Lower leg skin (tissue), 4 donors: ENCODE measurements at regions not wholly inside any gene's neighbourhood (a gene's known extent, or its start where the extent isn't known, plus 50 kb on each side); places are given as distances from the start of the nearest gene placed in this dataset.
"Not testable (repeated sequence)": the region's sequence is repeated elsewhere in the genome, so short reads cannot be mapped to it uniquely, and the experiment has no call there.

ENCODE experiments used
- DNase-seq, 2 donors: peaks; one replicate each; pipeline ENCODE4 v3.0.0-alpha.2; 2019; ENCODE audit warnings: low spot score in 2 of 2
- H3K4me3 ChIP-seq: fragments of 200-600 bp; sonication (generic); 2 replicates; pipeline ENCODE4 v1.5.1; 2017; ENCODE audit warnings: mild to moderate bottlenecking, low read depth; ENCODE audit not compliant: poor library complexity, severe bottlenecking
- POLR2A ChIP-seq, 2 donors: fragments of 450-650 bp; IDR thresholded peaks; one replicate each; pipeline ENCODE4 v1.6.1; 2016 to 2017; ENCODE audit warnings: antibody characterized with exemption in 2 of 2, mild to moderate bottlenecking in 1 of 2, moderate library complexity in 1 of 2
- WGBS, 2 donors: methylation state at CpG; one replicate each; pipeline ENCODE4 v1.1.5; 2018; 5-methylcytosine and 5-hydroxymethylcytosine counted together
- intact Hi-C: fragments of 100-400 bp; cut with DNase I; formaldehyde crosslinking; loops from one replicate; pipeline ENCODE4 v1.15.0; 2023; ENCODE audit warnings: low total_unique reads
- TF ChIP-seq, protein P1 (sequence below), 3 donors: fragments of 450-650 bp; IDR thresholded peaks; one replicate each; pipeline ENCODE4 v1.5.1; 2016; ENCODE audit warnings: antibody characterized with exemption in 3 of 3, mild to moderate bottlenecking in 3 of 3, moderate library complexity in 2 of 3

DNA sequence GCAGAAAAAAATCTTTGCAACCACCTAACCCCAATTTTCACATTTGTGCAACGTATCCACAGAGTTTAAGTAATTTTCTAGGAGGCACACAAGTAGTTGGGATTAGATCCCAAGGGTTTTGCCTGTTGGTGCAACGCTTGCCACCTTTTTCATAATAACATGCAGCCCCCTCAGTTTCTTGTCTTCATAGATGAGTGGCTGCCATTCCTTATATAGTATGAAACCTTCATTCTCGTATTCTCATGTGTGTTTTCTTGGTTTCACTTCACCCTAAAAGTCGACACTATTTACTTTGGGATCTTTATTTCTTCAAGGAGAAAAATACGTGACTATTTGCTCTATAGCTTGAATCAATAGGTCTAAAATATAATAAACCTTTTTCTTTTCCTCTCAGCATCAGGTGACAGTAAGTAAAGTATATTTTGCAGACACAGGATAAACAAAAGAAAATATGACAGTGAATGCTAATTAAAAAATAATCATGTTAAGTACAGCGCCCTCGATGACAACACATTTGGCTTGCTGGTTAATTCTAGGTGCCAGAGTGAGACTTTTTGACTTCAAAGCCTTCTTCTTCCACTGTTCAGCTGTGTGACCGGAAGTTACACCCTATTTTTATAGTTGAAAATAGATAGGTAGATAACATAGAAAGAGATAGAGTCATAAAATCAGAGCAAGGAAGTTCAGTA, 342.8 kb upstream of the CCNG1 start:
- WGBS, 2 donors = 54 to 57% methylated on average over 8 of the region's 8 CpGs
- TF ChIP-seq, protein P1, sequence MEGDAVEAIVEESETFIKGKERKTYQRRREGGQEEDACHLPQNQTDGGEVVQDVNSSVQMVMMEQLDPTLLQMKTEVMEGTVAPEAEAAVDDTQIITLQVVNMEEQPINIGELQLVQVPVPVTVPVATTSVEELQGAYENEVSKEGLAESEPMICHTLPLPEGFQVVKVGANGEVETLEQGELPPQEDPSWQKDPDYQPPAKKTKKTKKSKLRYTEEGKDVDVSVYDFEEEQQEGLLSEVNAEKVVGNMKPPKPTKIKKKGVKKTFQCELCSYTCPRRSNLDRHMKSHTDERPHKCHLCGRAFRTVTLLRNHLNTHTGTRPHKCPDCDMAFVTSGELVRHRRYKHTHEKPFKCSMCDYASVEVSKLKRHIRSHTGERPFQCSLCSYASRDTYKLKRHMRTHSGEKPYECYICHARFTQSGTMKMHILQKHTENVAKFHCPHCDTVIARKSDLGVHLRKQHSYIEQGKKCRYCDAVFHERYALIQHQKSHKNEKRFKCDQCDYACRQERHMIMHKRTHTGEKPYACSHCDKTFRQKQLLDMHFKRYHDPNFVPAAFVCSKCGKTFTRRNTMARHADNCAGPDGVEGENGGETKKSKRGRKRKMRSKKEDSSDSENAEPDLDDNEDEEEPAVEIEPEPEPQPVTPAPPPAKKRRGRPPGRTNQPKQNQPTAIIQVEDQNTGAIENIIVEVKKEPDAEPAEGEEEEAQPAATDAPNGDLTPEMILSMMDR (IDR thresholded peaks at IDR 0.05) = no peak
- no peak for TF ChIP-seq POLR2A (IDR thresholded peaks at IDR 0.05)
- no peak for DNase-seq
- intact Hi-C loops = no loop called here
- no peak overlapping the region for H3K4me3 ChIP-seq

DNA sequence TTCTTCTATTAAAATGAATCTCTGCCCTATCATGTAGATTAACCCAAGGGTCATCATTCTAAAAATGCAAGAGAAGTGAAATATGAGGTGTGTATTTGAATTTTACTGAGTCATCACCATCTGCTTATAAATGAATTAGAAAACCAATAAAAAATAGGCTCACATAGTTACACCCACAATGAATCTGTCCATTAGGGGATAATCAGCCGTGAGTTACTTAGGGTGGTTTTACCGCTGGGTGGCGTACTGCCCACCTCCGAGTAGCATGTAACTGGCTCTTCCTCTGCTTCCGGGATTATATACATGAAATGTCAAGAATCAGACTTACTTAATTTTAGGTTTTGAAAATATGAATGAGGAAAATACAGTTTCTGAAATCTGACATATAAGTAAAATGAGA, 332.9 kb upstream of the CCNG1 start:
- DNase-seq = no peak
- WGBS, 2 donors = 39 to 46% methylated on average over 5 of the region's 5 CpGs
- no peak overlapping the region for H3K4me3 ChIP-seq
- intact Hi-C loops = no loop called here
- TF ChIP-seq POLR2A (IDR thresholded peaks at IDR 0.05) = no peak
- TF ChIP-seq, protein P1 (IDR thresholded peaks at IDR 0.05) = no peak

DNA sequence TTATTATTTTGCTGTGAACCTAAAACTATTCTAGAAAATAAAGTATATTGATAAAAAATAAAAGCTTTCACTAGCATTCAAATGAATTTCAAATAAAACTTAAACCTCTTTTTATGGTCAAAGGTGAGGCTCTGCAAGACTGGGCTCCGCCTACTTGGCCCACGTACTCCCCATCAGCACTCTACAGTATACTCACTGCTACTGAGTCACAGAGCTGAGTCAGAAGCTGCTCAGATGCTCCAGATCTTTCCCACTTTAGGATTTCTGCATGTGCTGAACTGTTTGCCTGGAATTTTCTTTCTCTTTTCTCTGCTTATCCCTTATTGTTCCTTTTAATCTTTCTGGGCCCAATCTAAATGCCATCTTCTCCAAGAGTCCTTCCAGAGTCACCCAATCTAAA, 331.9 kb upstream of the CCNG1 start:
- WGBS, 2 donors = 70 to 74% methylated on average over 2 of the region's 2 CpGs
- intact Hi-C loops = no loop called here
- no peak for DNase-seq
- TF ChIP-seq POLR2A (IDR thresholded peaks at IDR 0.05) = no peak
- TF ChIP-seq, protein P1 (IDR thresholded peaks at IDR 0.05) = no peak
- no peak overlapping the region for H3K4me3 ChIP-seq

DNA sequence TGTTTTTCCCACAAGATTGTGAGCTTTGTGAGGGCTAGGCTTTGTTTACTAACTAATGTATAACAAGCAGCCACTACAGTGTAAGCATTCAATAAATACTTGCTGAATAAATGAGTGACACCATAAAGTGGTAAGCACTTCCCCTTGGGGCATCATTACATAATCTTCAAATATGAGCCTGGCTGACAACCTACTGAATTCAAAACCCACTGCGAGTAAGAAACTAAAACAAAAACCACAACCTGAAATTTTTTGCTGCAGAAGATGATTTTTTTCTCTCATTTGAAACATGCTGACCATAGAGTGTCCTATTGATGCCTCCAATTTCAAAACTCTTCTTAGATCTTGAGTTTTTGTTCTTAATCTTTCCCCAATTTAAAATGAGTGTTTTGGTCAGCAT, 331.3 kb upstream of the CCNG1 start:
- 60 to 63% methylated on average over 1 of the region's 1 CpG for WGBS, 2 donors
- intact Hi-C loops = no loop called here
- no peak for DNase-seq
- no peak overlapping the region for H3K4me3 ChIP-seq
- TF ChIP-seq POLR2A (IDR thresholded peaks at IDR 0.05) = no peak
- TF ChIP-seq, protein P1 (IDR thresholded peaks at IDR 0.05) = no peak

DNA sequence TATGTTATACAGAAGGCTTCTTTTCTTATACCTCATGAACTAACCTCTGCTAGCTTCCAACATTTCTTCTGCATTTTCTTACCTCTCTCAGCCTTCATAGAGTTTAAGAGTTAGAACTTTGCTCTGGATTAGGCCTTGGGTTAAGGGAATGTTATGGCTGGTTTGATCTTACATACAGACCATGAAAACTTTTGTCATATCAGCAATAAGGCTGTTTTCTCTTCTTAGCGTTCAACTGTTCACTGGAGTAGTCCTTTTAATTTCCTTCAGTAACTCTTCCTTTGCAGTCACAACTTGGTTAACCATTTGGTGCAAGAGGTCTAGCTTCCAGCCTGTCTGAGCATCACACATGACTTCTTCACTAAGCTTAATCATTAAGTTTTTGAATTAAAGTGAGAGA, 329.0 kb upstream of the CCNG1 start:
- 82 to 93% methylated on average over 1 of the region's 1 CpG for WGBS, 2 donors
- intact Hi-C loops = no loop called here
- H3K4me3 ChIP-seq = no peak overlapping the region
- no peak for DNase-seq
- no peak for TF ChIP-seq POLR2A (IDR thresholded peaks at IDR 0.05)
- TF ChIP-seq, protein P1 (IDR thresholded peaks at IDR 0.05) = no peak

DNA sequence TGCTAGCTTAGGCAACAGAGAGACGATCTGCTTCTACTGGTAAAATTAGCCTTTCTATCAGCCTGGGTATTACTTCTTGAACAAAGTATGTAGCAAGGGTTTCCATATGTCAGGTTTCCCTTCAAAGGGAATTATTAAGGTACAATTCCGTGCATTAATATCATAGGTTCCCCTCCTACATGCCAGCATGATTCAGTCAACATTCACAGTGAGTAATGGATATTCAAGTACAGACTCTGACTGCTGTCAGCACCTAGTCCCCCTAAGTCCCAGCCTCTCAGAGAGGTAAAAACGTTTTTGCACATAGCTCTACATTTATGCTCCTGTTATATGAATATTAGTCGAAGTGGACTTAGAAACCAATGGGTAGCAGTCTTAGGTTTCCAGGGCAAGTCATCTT, 322.4 kb upstream of the CCNG1 start:
- 50 to 55% methylated on average over 4 of the region's 4 CpGs for WGBS, 2 donors
- H3K4me3 ChIP-seq = no peak overlapping the region
- DNase-seq = no peak
- TF ChIP-seq, protein P1 (IDR thresholded peaks at IDR 0.05) = no peak
- TF ChIP-seq POLR2A (IDR thresholded peaks at IDR 0.05) = no peak
- intact Hi-C loops = no loop called here

DNA sequence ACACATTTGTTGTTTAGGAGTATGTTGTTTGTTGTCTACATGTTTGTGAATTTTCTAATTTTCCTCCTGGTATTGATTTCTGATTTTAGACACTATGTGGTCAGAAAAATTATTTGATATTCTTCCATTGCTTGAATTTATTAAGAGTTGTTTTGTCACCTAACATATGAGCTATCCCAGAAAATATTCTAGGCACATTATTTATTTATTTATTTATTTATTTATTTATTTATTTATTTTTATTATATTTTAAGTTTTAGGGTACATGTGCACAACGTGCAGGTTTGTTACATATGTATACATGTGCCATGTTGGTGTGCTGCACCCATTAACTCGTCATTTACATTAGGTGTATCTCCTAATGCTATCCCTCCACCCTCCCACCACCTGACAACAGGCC, 320.8 kb upstream of the CCNG1 start:
- DNase-seq, intact Hi-C loops, H3K4me3 ChIP-seq: not testable (repeated sequence)
- WGBS, 2 donors = 89 to 93% methylated on average over 2 of the region's 2 CpGs
